LNCaP clone FGC (cell line): ENCODE measurements at regions not wholly inside any gene's neighbourhood (a gene's known extent, or its start where the extent isn't known, plus 50 kb on each side); places are given as distances from the start of the nearest gene placed in this dataset.

Source experiments
- DNase-seq: peaks from one replicate; pipeline ENCODE4 v3.0.0-alpha.2; 2011; ENCODE audit warnings: low read depth
- H3K4me3 ChIP-seq: 2 replicates; pipeline ENCODE4 v1.5.1; 2011; ENCODE audit warnings: mild to moderate bottlenecking, low read depth, low read length, control low read depth
- TF ChIP-seq, protein P1 (sequence below): IDR thresholded peaks from 2 replicates; pipeline ENCODE4 v1.5.1; 2012; ENCODE audit warnings: mild to moderate bottlenecking; ENCODE audit not compliant: control insufficient read depth, insufficient read depth; ENCODE audit errors: extremely low read depth

DNA sequence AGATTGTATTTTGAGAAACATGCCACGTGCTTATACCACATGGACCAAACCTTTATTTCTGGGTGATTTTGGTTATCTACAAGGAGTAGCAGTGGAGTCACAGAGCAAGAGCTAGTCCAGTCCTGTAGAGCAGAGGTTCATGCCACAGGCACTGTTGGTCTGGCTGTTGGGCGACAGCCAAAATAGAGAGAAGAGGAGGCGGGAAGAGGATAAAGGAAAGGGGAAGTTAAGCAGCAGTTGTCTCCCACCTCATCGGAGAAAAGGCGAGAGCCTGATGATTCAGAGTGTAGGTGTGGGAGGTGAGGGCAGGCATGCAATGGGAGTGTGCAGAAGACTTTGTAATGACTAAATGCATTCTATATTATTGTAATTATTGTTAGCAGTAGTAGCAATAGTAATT, 237.5 kb upstream of the ROPN1 start:
- TF ChIP-seq, protein P1, sequence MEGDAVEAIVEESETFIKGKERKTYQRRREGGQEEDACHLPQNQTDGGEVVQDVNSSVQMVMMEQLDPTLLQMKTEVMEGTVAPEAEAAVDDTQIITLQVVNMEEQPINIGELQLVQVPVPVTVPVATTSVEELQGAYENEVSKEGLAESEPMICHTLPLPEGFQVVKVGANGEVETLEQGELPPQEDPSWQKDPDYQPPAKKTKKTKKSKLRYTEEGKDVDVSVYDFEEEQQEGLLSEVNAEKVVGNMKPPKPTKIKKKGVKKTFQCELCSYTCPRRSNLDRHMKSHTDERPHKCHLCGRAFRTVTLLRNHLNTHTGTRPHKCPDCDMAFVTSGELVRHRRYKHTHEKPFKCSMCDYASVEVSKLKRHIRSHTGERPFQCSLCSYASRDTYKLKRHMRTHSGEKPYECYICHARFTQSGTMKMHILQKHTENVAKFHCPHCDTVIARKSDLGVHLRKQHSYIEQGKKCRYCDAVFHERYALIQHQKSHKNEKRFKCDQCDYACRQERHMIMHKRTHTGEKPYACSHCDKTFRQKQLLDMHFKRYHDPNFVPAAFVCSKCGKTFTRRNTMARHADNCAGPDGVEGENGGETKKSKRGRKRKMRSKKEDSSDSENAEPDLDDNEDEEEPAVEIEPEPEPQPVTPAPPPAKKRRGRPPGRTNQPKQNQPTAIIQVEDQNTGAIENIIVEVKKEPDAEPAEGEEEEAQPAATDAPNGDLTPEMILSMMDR = no peak
- no peak for DNase-seq

DNA sequence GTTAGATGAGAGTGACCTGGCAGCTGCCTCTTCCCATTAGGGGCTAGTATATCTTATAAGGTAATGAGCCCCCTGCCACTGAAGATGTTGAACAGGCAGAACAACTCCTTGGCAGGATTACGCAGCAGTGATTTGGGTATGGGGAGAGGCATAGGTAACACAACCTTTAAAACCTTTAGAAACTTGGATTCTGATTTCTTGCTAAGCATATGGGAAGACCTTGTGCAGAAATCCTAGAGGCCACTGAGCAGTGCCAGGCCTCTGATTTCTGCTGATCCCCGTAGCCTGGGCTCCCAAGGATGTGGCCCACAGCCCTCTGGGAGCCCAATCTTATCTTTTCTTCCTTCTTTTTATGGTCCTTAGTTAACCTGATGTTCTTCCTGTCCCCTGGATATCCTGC, 237.9 kb upstream of the ROPN1 start:
- no peak for DNase-seq
- TF ChIP-seq, protein P1 = no peak

More for the DNA sequence above, 237.5 kb upstream of the ROPN1 start:
- H3K4me3 ChIP-seq = no peak overlapping the region

DNA sequence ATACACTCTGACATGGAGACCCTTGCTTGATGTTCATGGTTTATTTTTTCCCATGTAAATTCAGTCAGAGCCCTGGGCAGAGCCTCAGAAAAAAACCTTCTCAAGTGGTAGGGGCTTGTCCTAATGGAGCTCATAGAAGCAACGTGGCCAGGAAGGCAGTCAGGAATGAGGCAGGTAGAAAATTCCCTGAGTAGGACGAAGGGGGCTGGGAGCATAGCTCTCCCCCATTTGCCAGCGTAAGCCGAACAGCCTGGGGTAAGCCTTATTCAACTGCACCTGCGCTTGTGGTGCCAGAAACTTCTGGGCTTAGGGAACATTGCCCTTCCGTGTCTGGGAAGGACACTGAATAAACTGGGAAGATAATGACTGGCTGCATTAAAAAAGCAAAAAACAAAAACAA, 238.5 kb upstream of the ROPN1 start:
- no peak for DNase-seq
- H3K4me3 ChIP-seq = no peak overlapping the region
- TF ChIP-seq, protein P1 = no peak

More for the DNA sequence above, 237.9 kb upstream of the ROPN1 start:
- H3K4me3 ChIP-seq = no peak overlapping the region

DNA sequence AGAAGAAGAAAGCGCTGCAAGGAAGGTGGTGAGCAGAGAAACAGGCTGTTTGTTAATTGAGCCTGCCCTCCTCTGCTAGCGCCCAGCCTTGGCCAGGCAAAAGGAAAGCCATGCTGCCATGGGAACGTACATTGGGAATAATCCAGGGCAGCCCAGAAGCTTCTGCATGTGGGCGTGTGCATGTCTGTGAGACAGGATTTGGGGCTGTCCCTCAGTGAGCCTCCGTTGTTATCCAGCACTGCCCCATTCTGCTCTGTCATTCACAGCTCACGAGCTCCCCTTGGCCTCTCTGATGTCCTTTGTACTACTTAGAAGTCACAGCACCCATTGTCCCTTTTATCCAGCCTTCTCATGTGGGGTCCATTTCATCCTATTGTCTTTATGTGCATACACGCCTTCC, 239.1 kb upstream of the ROPN1 start:
- DNase-seq = no peak
- TF ChIP-seq, protein P1 = no peak
- H3K4me3 ChIP-seq = no peak overlapping the region

DNA sequence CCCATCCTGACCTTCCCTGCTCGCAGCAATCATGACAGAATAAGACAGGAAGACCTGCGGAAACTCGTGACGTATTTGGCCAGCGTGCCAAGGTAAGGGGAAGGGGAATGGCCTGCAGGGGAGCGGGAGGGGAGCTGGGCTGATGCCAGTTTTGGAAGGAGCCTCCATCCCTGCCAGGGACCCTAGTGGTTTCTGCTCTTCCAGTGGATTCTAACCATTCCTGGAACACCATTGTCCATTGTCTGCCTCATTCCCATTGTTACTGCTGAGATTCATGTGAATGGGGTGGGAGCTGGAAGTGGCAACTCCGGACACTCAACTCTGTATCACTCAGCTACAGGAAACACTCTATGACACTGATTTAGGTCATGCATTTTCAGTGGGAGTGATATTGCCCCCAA, 242.9 kb upstream of the ROPN1 start:
- TF ChIP-seq, protein P1 = no peak
- no peak for DNase-seq
- H3K4me3 ChIP-seq = no peak overlapping the region

DNA sequence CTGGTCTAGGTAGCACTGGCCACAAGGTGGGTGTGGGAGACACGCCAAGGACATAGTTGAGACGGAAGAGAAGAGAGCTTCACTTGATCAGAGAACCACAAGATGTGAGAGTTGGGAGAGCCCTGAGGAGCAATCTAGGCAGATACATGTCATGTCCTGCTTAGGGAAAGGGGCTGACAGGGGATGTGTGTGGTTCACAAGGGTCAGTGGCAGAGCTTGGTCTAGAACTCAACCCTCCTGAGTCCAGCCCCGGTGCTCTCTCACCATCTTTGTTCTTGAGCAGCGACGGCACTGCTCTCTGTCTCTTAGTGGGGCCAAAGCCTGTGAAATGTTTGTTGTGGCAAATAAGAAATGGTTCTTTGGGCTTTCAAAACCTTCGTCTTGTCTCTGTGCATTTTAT, 243.5 kb upstream of the ROPN1 start:
- TF ChIP-seq, protein P1 = no peak
- H3K4me3 ChIP-seq = no peak overlapping the region
- DNase-seq = no peak

DNA sequence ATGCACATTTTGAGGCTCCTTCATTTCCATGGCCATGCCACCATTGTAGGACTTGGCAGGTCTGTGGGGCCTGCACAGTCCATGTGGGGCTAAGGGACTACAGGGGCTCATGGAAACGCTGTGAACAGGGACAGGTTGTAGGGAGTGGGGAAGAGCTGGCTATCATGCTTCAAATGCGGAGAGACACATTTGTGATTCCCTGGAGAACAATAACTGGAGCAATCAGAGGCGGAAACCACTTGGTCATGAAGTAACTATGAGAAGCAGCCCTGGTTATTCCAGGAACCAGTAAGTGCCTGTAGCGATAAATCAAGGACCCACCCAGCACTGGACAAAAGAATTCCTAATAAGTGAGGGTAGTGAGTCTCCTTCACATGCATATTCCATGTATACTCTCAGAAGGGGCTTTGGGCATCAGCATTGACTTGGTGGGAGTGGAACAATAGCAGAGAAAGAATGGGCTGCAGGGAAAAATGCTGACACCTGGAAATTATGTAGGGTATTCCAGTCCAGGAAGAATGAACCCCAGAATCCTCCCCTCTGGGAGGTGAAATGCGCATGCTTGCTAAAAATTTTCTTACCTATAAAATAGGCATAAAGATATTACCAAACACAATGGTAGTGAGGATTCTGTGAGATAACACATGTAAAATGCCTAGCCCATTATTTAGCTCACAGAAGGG, 251.4 kb upstream of the ROPN1 start:
- DNase-seq = no peak
- TF ChIP-seq, protein P1 = no peak
- H3K4me3 ChIP-seq = no peak overlapping the region
